ENCODE measurements at regions not wholly inside any gene's neighbourhood (a gene's known extent, or its start where the extent isn't known, plus 50 kb on each side); places are given as distances from the start of the nearest gene placed in this dataset.

DNA sequence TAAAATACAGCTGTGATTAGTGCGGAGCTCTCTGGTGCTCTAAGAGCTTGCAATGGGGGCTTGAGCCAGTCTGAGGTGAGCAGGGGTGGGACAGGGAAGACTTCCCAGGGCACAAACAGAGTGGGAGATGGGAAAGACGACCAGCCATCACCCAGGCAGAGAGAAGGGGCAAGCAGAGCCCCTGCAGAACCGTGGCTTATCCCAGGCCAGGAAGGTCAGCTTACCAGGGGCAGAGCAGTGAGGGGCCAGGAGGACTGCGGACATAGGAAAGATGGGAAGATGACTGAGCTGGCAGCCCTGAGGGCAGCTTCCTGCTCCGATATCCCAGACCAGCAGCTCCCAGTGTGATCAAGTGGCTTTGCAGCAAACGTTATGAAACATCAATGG, 55.4 kb upstream of the IFFO2 start:
- H3F3A ChIP-seq (ENCODE audit: low read depth): 0 out of 2 replicates have a peak, but pooled peaks cover 4% of the 10 kb centered on the region
- no peaks in the 10 kb centered on the region for H3K9me2 ChIP-seq (replicated peaks; ENCODE audit: low read depth, low read length)
- H3K4me3 ChIP-seq (ENCODE audit: low read length, poor library complexity, severe bottlenecking): no peak overlapping the region
- H3K79me2 ChIP-seq (ENCODE audit: insufficient read depth, low read length): no peaks in the 10 kb centered on the region
- H3K4me2 ChIP-seq (ENCODE audit: low read depth, low read length, poor library complexity, severe bottlenecking): peak overlapping the region; percentile 45
- H3K36me3 ChIP-seq (ENCODE audit: insufficient read depth, low read length): no peaks in the 10 kb centered on the region
- H2AFZ ChIP-seq (ENCODE audit: low read length): no peak overlapping the region
- H4K20me1 ChIP-seq (ENCODE audit: insufficient read depth, low read length, poor library complexity, severe bottlenecking): no peaks in the 10 kb centered on the region
- H3K27me3 ChIP-seq (ENCODE audit: insufficient read depth, low read length, poor library complexity, severe bottlenecking): no peaks in the 10 kb centered on the region
- H3K9me3 ChIP-seq (ENCODE audit: insufficient read depth, low read depth, low read length): no peaks in the 10 kb centered on the region
- TF ChIP-seq, protein P1, sequence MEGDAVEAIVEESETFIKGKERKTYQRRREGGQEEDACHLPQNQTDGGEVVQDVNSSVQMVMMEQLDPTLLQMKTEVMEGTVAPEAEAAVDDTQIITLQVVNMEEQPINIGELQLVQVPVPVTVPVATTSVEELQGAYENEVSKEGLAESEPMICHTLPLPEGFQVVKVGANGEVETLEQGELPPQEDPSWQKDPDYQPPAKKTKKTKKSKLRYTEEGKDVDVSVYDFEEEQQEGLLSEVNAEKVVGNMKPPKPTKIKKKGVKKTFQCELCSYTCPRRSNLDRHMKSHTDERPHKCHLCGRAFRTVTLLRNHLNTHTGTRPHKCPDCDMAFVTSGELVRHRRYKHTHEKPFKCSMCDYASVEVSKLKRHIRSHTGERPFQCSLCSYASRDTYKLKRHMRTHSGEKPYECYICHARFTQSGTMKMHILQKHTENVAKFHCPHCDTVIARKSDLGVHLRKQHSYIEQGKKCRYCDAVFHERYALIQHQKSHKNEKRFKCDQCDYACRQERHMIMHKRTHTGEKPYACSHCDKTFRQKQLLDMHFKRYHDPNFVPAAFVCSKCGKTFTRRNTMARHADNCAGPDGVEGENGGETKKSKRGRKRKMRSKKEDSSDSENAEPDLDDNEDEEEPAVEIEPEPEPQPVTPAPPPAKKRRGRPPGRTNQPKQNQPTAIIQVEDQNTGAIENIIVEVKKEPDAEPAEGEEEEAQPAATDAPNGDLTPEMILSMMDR (conservative IDR thresholded peaks at IDR 0.05; ENCODE audit: low read length): no peak
- no peak for TF ChIP-seq EZH2phosphoT487 (IDR thresholded peaks at IDR 0.05; ENCODE audit: borderline replicate concordance)
- H3K9ac ChIP-seq (ENCODE audit: low read depth, low read length, poor library complexity, severe bottlenecking): no peak overlapping the region
- peaks cover 56% of the 10 kb centered on the region for H3K4me1 ChIP-seq (ENCODE audit: insufficient read depth, low read length, poor library complexity, severe bottlenecking)

DNA sequence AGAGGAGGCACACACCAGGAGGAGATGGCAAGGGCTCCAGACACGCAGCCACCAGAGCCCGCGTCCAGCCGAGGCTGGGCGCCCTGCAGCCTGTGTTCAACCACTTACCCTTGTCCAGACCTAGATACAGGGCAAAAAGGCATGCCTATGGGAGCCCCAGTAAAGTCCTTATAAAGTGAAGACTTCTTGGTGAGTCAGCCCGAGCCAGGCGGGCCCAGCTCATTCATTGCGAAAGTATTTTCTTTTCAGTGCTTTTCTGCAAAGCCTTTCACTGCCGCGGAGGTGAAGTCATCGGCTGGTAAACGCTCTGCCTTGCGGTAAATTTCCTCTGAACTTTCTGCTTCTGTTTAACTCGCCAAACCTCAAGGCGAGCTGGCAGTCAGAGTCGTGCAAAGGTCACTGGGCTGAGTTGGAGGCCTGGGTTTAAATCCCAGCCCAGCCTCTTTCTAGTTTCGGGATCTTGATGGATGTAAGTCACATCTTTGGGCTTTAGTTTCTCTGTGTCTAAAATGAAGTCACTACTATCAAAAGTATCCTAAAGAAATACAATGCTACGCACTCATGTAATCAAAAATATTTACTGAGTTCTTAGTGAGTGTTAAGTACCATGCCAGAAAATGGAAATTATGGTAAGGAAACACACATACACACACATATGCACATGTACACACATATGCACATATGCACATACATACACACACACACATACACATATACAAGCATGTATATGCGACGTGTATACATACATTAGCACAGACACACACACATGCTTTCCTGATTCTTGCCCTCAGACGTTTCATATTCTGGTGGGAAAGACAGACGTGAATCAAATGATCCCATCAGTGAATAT, 54.7 kb upstream of the IFFO2 start:
- no peaks in the 10 kb centered on the region for H3K27me3 ChIP-seq (ENCODE audit: insufficient read depth, low read length, poor library complexity, severe bottlenecking)
- no peaks in the 10 kb centered on the region for H3K79me2 ChIP-seq (ENCODE audit: insufficient read depth, low read length)
- peaks cover 56% of the 10 kb centered on the region for H3K4me1 ChIP-seq (ENCODE audit: insufficient read depth, low read length, poor library complexity, severe bottlenecking)
- H4K20me1 ChIP-seq (ENCODE audit: insufficient read depth, low read length, poor library complexity, severe bottlenecking): no peaks in the 10 kb centered on the region
- H3K9ac ChIP-seq (ENCODE audit: low read depth, low read length, poor library complexity, severe bottlenecking): peak overlapping the region; percentile 48
- peak overlapping the region; percentile 9 for H3K4me3 ChIP-seq (ENCODE audit: low read length, poor library complexity, severe bottlenecking)
- TF ChIP-seq EZH2phosphoT487 (IDR thresholded peaks at IDR 0.05; ENCODE audit: borderline replicate concordance): no peak
- TF ChIP-seq, protein P1 (conservative IDR thresholded peaks at IDR 0.05; ENCODE audit: low read length): no peak
- H3K9me3 ChIP-seq (ENCODE audit: insufficient read depth, low read depth, low read length): no peaks in the 10 kb centered on the region
- H3K4me2 ChIP-seq (ENCODE audit: low read depth, low read length, poor library complexity, severe bottlenecking): peak overlapping the region; percentile 45
- no peaks in the 10 kb centered on the region for H3K36me3 ChIP-seq (ENCODE audit: insufficient read depth, low read length)
- no peaks in the 10 kb centered on the region for H3K9me2 ChIP-seq (replicated peaks; ENCODE audit: low read depth, low read length)
- H2AFZ ChIP-seq (ENCODE audit: low read length): peak overlapping the region; percentile 3; the same call in 1 of the 2 replicates
- H3F3A ChIP-seq (ENCODE audit: low read depth): 0 out of 2 replicates have a peak, but pooled peaks cover 4% of the 10 kb centered on the region

DNA sequence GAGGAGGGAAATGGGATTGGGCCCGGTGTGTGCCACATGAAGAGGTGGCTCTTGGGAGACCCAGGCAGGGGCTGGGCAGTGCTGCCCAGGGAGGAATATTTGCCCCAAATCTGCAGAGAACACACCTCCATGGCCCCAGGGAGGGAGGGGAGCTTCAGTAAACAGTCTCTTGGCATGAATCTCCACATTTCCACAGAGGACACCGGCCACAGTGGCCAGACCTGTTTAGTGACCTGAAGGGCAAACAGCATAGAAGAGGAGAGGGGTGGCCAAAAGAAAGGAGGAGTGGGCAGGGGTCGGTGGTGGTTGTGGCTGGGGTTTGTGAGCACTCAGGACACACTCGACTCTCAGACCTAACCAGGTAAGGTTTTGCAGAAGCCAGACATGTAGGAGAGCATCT, 54.0 kb upstream of the IFFO2 start:
- Histone ChIP-seq H3K4me3 (ENCODE audit: low read length, poor library complexity, severe bottlenecking) (peak overlapping the region; percentile 9), H3K4me1 (ENCODE audit: insufficient read depth, low read length, poor library complexity, severe bottlenecking) (peaks cover 51% of the 10 kb centered on the region), H4K20me1 (ENCODE audit: insufficient read depth, low read length, poor library complexity, severe bottlenecking) (no peaks in the 10 kb centered on the region), H3K9me3 (ENCODE audit: insufficient read depth, low read depth, low read length) (no peaks in the 10 kb centered on the region), H3K9ac (ENCODE audit: low read depth, low read length, poor library complexity, severe bottlenecking) (peak overlapping the region; percentile 48), H3K27me3 (ENCODE audit: insufficient read depth, low read length, poor library complexity, severe bottlenecking) (no peaks in the 10 kb centered on the region), H3K4me2 (ENCODE audit: low read depth, low read length, poor library complexity, severe bottlenecking) (peak overlapping the region; percentile 45), H3K79me2 (ENCODE audit: insufficient read depth, low read length) (no peaks in the 10 kb centered on the region), H3K36me3 (ENCODE audit: insufficient read depth, low read length) (no peaks in the 10 kb centered on the region), H3K9me2 (replicated peaks; ENCODE audit: low read depth, low read length) (no peaks in the 10 kb centered on the region), H2AFZ (ENCODE audit: low read length) (no peak overlapping the region), H3F3A (ENCODE audit: low read depth) (0 out of 2 replicates have a peak, but pooled peaks cover 4% of the 10 kb centered on the region)
- TF ChIP-seq EZH2phosphoT487 (IDR thresholded peaks at IDR 0.05; ENCODE audit: borderline replicate concordance): no peak
- TF ChIP-seq, protein P1 (conservative IDR thresholded peaks at IDR 0.05; ENCODE audit: low read length): no peak

Data from Loucy (cell line).